Stimulated activated naive CD4-positive, alpha-beta T cell (primary cell): ENCODE measurements at regions not wholly inside any gene's neighbourhood (a gene's known extent, or its start where the extent isn't known, plus 50 kb on each side); places are given as distances from the start of the nearest gene placed in this dataset.

Experiments used
- DNase-seq, 6 experiments: peaks; one replicate each; lab custom pipeline; 2025; lab: John Stamatoyannopoulos, UW

- no peak for DNase-seq
These were observed 70.1 kb upstream of the RAPGEF1 start for GRCh38 chr9:131809941-131810344.

- no peak for DNase-seq
These were observed 68.4 kb upstream of the RAPGEF1 start for GRCh38 chr9:131808291-131808690.

- DNase-seq: no peak
These were observed 67.5 kb upstream of the RAPGEF1 start for GRCh38 chr9:131807144-131807983.

GRCh38 chr9:131805803-131806202, 65.9 kb upstream of the RAPGEF1 start:
- no peak for DNase-seq

- no peak for DNase-seq
These were observed 65.0 kb upstream of the RAPGEF1 start for GRCh38 chr9:131804826-131805225.

- no peak for DNase-seq
These were observed 64.0 kb upstream of the RAPGEF1 start for GRCh38 chr9:131803758-131804411.

GRCh38 chr9:131801810-131802209, 61.9 kb upstream of the RAPGEF1 start:
- no peak for DNase-seq

- no peak for DNase-seq
These were observed 61.0 kb upstream of the RAPGEF1 start for GRCh38 chr9:131800843-131801242.

GRCh38 chr9:131800366-131800765, 60.5 kb upstream of the RAPGEF1 start:
- DNase-seq: no peak

- peak in 5 of 6 experiments; percentile 16 to 47 (median 22) for DNase-seq
These were observed 59.4 kb upstream of the RAPGEF1 start for GRCh38 chr9:131799177-131799823.

GRCh38 chr9:131798246-131798645, 58.4 kb upstream of the RAPGEF1 start:
- no peak for DNase-seq

- DNase-seq: no peak
These were observed 54.5 kb upstream of the RAPGEF1 start for GRCh38 chr9:131794393-131794792.

- no peak for DNase-seq
These were observed 51.8 kb upstream of the RAPGEF1 start for GRCh38 chr9:131791542-131792254.
